ENCODE measurements at regions not wholly inside any gene's neighbourhood (a gene's known extent, or its start where the extent isn't known, plus 50 kb on each side); places are given as distances from the start of the nearest gene placed in this dataset.

GRCh38 chr7:17608114-17608833 is 309.8 kb downstream of the AHR start:
- CTCF ChIA-PET = interaction anchor here (1.4 kb wide), 1 partner anchor 9 kb away, joined by 4 read pairs; no protein-coding TSS in a partner anchor
- TF ChIP-seq, protein P1, sequence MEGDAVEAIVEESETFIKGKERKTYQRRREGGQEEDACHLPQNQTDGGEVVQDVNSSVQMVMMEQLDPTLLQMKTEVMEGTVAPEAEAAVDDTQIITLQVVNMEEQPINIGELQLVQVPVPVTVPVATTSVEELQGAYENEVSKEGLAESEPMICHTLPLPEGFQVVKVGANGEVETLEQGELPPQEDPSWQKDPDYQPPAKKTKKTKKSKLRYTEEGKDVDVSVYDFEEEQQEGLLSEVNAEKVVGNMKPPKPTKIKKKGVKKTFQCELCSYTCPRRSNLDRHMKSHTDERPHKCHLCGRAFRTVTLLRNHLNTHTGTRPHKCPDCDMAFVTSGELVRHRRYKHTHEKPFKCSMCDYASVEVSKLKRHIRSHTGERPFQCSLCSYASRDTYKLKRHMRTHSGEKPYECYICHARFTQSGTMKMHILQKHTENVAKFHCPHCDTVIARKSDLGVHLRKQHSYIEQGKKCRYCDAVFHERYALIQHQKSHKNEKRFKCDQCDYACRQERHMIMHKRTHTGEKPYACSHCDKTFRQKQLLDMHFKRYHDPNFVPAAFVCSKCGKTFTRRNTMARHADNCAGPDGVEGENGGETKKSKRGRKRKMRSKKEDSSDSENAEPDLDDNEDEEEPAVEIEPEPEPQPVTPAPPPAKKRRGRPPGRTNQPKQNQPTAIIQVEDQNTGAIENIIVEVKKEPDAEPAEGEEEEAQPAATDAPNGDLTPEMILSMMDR (IDR thresholded peaks at IDR 0.05; ENCODE audit: insufficient read depth, low read length, missing control alignments) = no peak
- POLR2A ChIA-PET = interaction anchor here (0.7 to 1.2 kb wide), 2 partner anchors 17 to 310 kb away, joined by 3 to 5 read pairs; no protein-coding TSS in a partner anchor
- H3K4me3 ChIP-seq (ENCODE audit: low read depth, low read length) = no peak overlapping the region
- no peak for DNase-seq (ENCODE audit: low read depth, low spot score)

DNA sequence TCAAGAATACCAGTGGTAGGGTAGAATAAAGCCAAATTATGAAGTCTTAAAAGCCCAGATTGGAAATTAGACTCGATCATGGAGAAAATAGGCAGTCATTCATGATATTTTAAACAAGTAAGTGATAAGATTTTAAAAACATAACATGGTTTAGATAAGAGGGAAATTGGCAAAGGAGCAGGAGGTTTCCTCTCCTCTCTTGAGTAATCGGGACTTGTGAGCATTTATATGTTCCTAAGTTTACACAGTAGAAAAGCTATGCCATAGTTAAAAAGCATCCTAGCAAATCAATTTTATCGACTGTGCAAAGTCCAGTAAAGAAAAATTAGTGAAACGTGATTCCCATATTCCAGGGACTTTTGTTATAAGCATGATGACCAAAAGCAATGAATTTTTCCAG is 313.2 kb downstream of the AHR start:
- no peak for DNase-seq (ENCODE audit: low read depth, low spot score)

DNA sequence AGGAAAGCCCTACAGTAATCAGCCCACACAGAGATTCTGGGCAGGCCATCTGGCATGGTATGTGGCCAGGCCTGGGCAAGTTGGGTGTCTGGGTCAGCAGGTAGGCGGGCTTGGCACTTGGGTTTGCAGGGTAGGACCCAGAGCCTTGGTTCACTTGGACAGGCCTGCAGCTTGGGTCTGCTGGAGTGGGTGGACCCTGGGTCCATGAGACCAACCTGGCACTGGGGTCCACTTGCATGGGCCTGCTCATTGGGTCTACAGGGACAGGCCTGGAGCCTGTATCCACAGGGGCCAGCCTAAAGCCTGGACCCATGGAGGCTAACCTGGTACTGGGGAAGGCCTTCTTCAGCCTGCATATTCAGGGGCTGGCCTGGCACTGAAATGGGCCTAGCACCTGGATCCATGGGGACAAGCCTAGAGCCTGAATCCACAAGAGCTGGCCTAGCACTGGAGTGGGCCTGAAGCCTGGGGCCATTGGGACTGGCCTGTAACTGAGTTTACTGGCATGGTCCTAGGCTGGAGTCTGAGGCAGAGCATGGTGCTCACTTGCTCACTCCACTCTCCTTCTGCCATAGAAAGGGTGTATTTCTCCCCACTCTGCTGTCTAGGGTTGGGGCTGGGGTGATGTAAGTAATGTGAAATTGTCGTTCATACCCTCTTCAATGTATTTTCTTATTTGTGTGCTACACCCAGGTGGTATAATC is 315.0 kb downstream of the AHR start:
- DNase-seq (ENCODE audit: low read depth, low spot score) = no peak
- TF ChIP-seq, protein P1 (IDR thresholded peaks at IDR 0.05; ENCODE audit: insufficient read depth, low read length, missing control alignments) = no peak
- POLR2A ChIA-PET = no interaction called here
- H3K4me3 ChIP-seq (ENCODE audit: low read depth, low read length) = no peak overlapping the region
- CTCF ChIA-PET = no interaction called here

More for the DNA sequence above, 313.2 kb downstream of the AHR start:
- CTCF ChIA-PET = no interaction called here
- TF ChIP-seq, protein P1 (IDR thresholded peaks at IDR 0.05; ENCODE audit: insufficient read depth, low read length, missing control alignments) = no peak
- POLR2A ChIA-PET = no interaction called here
- H3K4me3 ChIP-seq (ENCODE audit: low read depth, low read length) = no peak overlapping the region

DNA sequence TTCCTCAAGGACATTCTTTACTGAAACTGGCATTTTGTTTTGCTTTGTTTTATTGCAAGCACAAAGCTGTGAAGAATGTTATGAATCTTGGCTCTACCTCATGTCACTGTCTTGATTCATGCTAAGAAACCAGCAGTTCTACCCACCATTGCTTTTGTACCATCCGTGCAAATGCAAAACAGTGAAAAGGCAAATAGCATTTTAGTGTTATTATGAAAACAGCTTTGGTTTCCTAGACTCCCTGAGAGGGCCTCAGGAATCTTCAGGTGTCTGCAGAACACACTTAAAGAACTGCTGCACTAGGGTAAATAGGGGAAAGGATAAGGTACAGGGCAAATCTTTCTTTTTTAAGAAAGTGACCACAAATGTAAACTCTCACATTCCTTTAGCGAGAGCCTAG is 318.9 kb downstream of the AHR start:
- ChIA-PET POLR2A (interaction anchor here (0.7 kb wide), 1 partner anchor 724 kb away, joined by 3 read pairs; no protein-coding TSS in a partner anchor), CTCF (interaction anchor here (1.1 to 2.5 kb wide), 2 partner anchors 8 to 24 kb away, joined by 4 to 7 read pairs; no protein-coding TSS in a partner anchor)
- no peak overlapping the region for H3K4me3 ChIP-seq (ENCODE audit: low read depth, low read length)
- no peak for DNase-seq (ENCODE audit: low read depth, low spot score)
- TF ChIP-seq, protein P1 (IDR thresholded peaks at IDR 0.05; ENCODE audit: insufficient read depth, low read length, missing control alignments) = no peak

GRCh38 chr7:17617857-17618651 is 319.6 kb downstream of the AHR start:
- H3K4me3 ChIP-seq (ENCODE audit: low read depth, low read length) = no peak overlapping the region
- no peak for DNase-seq (ENCODE audit: low read depth, low spot score)
- TF ChIP-seq, protein P1 (IDR thresholded peaks at IDR 0.05; ENCODE audit: insufficient read depth, low read length, missing control alignments) = no peak
- POLR2A ChIA-PET = interaction anchor here (0.7 kb wide), 1 partner anchor 724 kb away, joined by 3 read pairs; no protein-coding TSS in a partner anchor
- CTCF ChIA-PET = interaction anchor here (1.1 to 2.5 kb wide), 4 partner anchors 8 to 23 kb away, joined by 3 to 7 read pairs (median 4); no protein-coding TSS in a partner anchor

Data from AG04449 (cell line).